OCI-LY3 (cell line): ENCODE measurements at regions not wholly inside any gene's neighbourhood (a gene's known extent, or its start where the extent isn't known, plus 50 kb on each side); places are given as distances from the start of the nearest gene placed in this dataset.

Experiments
- H2AFZ ChIP-seq: fragments of 200-600, 300-600 bp; shearing (Covaris generic); 2 replicates; pipeline ENCODE4 v1.6.0; 2014; ENCODE audit warnings: antibody characterized with exemption, low read depth, low read length
- H3K27ac ChIP-seq: fragments of 200-600, 300-600 bp; sonication (generic); 2 replicates; pipeline ENCODE4 v1.5.1; 2014; ENCODE audit warnings: mild to moderate bottlenecking, low read length, moderate library complexity, mixed read lengths
- H3K27me3 ChIP-seq: fragments of 200-600, 300-600 bp; sonication (generic); 2 replicates; pipeline ENCODE4 v1.6.1; 2014; ENCODE audit warnings: low read depth, low read length, mixed read lengths
- H3K36me3 ChIP-seq: fragments of 200-600, 300-600 bp; sonication (generic); replicated peaks from 2 replicates; pipeline ENCODE3; 2014; ENCODE audit warnings: low read depth, low read length, mixed read lengths
- H3K4me1 ChIP-seq: fragments of 300-600, 200-600 bp; sonication (generic); 2 replicates; pipeline ENCODE4 v1.6.1; 2014; ENCODE audit warnings: low read length, mixed read lengths
- H3K4me2 ChIP-seq: fragments of 200-600, 300-600 bp; sonication (generic); 2 replicates; pipeline ENCODE4 v1.6.1; 2014; ENCODE audit warnings: low read length, mixed read lengths
- H3K4me3 ChIP-seq: fragments of 300-600, 200-600 bp; sonication (generic); 2 replicates; pipeline ENCODE4 v1.5.1; 2014; ENCODE audit warnings: antibody characterized with exemption, mild to moderate bottlenecking, low read length, moderate library complexity
- H3K79me2 ChIP-seq: fragments of 300-600, 200-600 bp; shearing (Covaris generic); 2 replicates; pipeline ENCODE4 v1.6.1; 2014; ENCODE audit warnings: mild to moderate bottlenecking, low read length, mixed read lengths
- H3K9ac ChIP-seq: fragments of 300-600, 200-600 bp; shearing (Covaris generic); 2 replicates; pipeline ENCODE4 v1.6.0; 2014; ENCODE audit warnings: mild to moderate bottlenecking, low read length, moderate library complexity
- H3K9me3 ChIP-seq: fragments of 200-600, 300-600 bp; shearing (Covaris generic); 2 replicates; pipeline ENCODE4 v1.6.1; 2014; ENCODE audit warnings: low read length, mixed read lengths; ENCODE audit not compliant: insufficient read depth
- H4K20me1 ChIP-seq: fragments of 200-600, 300-600 bp; sonication (generic); 2 replicates; pipeline ENCODE4 v1.6.1; 2016; ENCODE audit warnings: low read length, mixed read lengths; ENCODE audit not compliant: insufficient read depth
- CTCF ChIP-seq: fragments of 200-600, 300-600 bp; sonication (generic); IDR thresholded peaks from 2 replicates; pipeline ENCODE4 v1.5.1; 2014; ENCODE audit warnings: antibody characterized with exemption, low read length, low read depth
- EZH2phosphoT487 ChIP-seq: fragments of 200-600 bp; shearing (Covaris generic); IDR thresholded peaks from 2 replicates; pipeline ENCODE4 v1.6.1; 2018; ENCODE audit warnings: antibody characterized with exemption, mixed run types, low read depth

- no peak overlapping the region for H3K4me2 ChIP-seq
- H3K36me3 ChIP-seq: no peaks in the 10 kb centered on the region
- H3K9me3 ChIP-seq: no peaks in the 10 kb centered on the region
- H3K79me2 ChIP-seq: no peaks in the 10 kb centered on the region
- no peaks in the 10 kb centered on the region for H3K27me3 ChIP-seq
- no peak overlapping the region for H2AFZ ChIP-seq
- TF ChIP-seq EZH2phosphoT487: no peak
- no peak for TF ChIP-seq CTCF
- no peak overlapping the region for H3K4me3 ChIP-seq
- H3K9ac ChIP-seq: no peak overlapping the region
- no peaks in the 10 kb centered on the region for H3K4me1 ChIP-seq
- H4K20me1 ChIP-seq: no peaks in the 10 kb centered on the region
- no peak overlapping the region for H3K27ac ChIP-seq
Measured at GRCh38 chr18:37636831-37637477, 71.4 kb upstream of the CELF4 start.

GRCh38 chr18:37634516-37634915 is 68.9 kb upstream of the CELF4 start:
- H2AFZ ChIP-seq: no peak overlapping the region
- no peaks in the 10 kb centered on the region for H3K4me1 ChIP-seq
- H3K9me3 ChIP-seq: no peaks in the 10 kb centered on the region
- H3K27ac ChIP-seq: no peak overlapping the region
- no peaks in the 10 kb centered on the region for H3K36me3 ChIP-seq
- H3K79me2 ChIP-seq: no peaks in the 10 kb centered on the region
- no peaks in the 10 kb centered on the region for H3K27me3 ChIP-seq
- H3K9ac ChIP-seq: no peak overlapping the region
- H3K4me3 ChIP-seq: no peak overlapping the region
- no peaks in the 10 kb centered on the region for H4K20me1 ChIP-seq
- H3K4me2 ChIP-seq: no peak overlapping the region
- no peak for TF ChIP-seq EZH2phosphoT487
- TF ChIP-seq CTCF: no peak

GRCh38 chr18:37631422-37631821 is 65.8 kb upstream of the CELF4 start:
- no peak overlapping the region for H2AFZ ChIP-seq
- H3K27ac ChIP-seq: no peak overlapping the region
- H3K4me1 ChIP-seq: no peaks in the 10 kb centered on the region
- no peak for TF ChIP-seq CTCF
- TF ChIP-seq EZH2phosphoT487: no peak
- no peaks in the 10 kb centered on the region for H3K36me3 ChIP-seq
- no peak overlapping the region for H3K4me2 ChIP-seq
- no peaks in the 10 kb centered on the region for H3K27me3 ChIP-seq
- no peaks in the 10 kb centered on the region for H4K20me1 ChIP-seq
- no peaks in the 10 kb centered on the region for H3K79me2 ChIP-seq
- H3K4me3 ChIP-seq: no peak overlapping the region
- no peak overlapping the region for H3K9ac ChIP-seq
- no peaks in the 10 kb centered on the region for H3K9me3 ChIP-seq

GRCh38 chr18:37630334-37630733 is 64.7 kb upstream of the CELF4 start:
- TF ChIP-seq EZH2phosphoT487: no peak
- TF ChIP-seq CTCF: no peak
- Histone ChIP-seq H3K79me2 (no peaks in the 10 kb centered on the region), H3K4me1 (peaks cover 3% of the 10 kb centered on the region), H3K27me3 (no peaks in the 10 kb centered on the region), H3K4me3 (no peak overlapping the region), H3K36me3 (no peaks in the 10 kb centered on the region), H3K27ac (no peak overlapping the region), H2AFZ (no peak overlapping the region), H3K4me2 (no peak overlapping the region), H3K9ac (no peak overlapping the region), H3K9me3 (no peaks in the 10 kb centered on the region), H4K20me1 (no peaks in the 10 kb centered on the region)
